ENCODE measurements at regions not wholly inside any gene's neighbourhood (a gene's known extent, or its start where the extent isn't known, plus 50 kb on each side); places are given as distances from the start of the nearest gene placed in this dataset.

DNA sequence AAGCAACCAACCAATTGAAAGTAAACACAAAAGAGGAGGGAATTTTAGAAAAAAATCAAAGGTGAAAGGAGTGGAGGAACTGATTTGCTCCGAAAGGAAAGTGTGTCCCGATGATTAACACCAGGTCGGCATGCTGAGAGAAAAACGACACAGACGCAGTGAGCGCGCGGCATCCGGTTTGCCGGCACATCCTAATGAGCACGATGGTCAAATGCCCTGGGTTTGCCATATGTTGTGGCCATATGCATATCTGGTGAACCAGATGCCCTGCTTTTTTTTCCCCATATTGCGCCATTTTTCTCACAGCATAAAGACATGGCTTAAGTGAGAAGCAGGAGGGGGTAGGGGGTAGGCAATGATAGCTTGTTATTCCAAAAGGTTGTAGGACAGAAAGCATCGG lies 626.7 kb downstream of the BCL11A start:
- TF ChIP-seq, protein P1, sequence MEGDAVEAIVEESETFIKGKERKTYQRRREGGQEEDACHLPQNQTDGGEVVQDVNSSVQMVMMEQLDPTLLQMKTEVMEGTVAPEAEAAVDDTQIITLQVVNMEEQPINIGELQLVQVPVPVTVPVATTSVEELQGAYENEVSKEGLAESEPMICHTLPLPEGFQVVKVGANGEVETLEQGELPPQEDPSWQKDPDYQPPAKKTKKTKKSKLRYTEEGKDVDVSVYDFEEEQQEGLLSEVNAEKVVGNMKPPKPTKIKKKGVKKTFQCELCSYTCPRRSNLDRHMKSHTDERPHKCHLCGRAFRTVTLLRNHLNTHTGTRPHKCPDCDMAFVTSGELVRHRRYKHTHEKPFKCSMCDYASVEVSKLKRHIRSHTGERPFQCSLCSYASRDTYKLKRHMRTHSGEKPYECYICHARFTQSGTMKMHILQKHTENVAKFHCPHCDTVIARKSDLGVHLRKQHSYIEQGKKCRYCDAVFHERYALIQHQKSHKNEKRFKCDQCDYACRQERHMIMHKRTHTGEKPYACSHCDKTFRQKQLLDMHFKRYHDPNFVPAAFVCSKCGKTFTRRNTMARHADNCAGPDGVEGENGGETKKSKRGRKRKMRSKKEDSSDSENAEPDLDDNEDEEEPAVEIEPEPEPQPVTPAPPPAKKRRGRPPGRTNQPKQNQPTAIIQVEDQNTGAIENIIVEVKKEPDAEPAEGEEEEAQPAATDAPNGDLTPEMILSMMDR (IDR thresholded peaks at IDR 0.05), result no peak
- TF ChIP-seq EP300 (IDR thresholded peaks at IDR 0.05) (no peak), POLR2A (IDR thresholded peaks at IDR 0.05) (no peak)
